Osteocyte (in vitro differentiated cells): ENCODE measurements at regions not wholly inside any gene's neighbourhood (a gene's known extent, or its start where the extent isn't known, plus 50 kb on each side); places are given as distances from the start of the nearest gene placed in this dataset.

Experiments used
- DNase-seq: peaks from one replicate; pipeline ENCODE4 v3.0.0; 2021; ENCODE audit warnings: mixed read lengths; ENCODE audit not compliant: unreplicated experiment; ENCODE audit errors: extremely low spot score
- H3K27ac Mint-ChIP-seq: one replicate; pipeline ENCODE4 v1.8.0; 2021; ENCODE audit warnings: mild to moderate bottlenecking, mixed read lengths; ENCODE audit not compliant: unreplicated experiment
- H3K27me3 Mint-ChIP-seq: one replicate; pipeline ENCODE4 v1.8.0; 2021; ENCODE audit warnings: mixed read lengths; ENCODE audit not compliant: unreplicated experiment
- H3K36me3 Mint-ChIP-seq: one replicate; pipeline ENCODE4 v1.8.0; 2021; ENCODE audit warnings: mixed read lengths; ENCODE audit not compliant: unreplicated experiment
- H3K4me1 Mint-ChIP-seq: one replicate; pipeline ENCODE4 v1.8.0; 2021; ENCODE audit warnings: mixed read lengths; ENCODE audit not compliant: unreplicated experiment
- H3K4me3 Mint-ChIP-seq: one replicate; pipeline ENCODE4 v1.8.0; 2021; ENCODE audit warnings: mild to moderate bottlenecking, moderate library complexity, mixed read lengths; ENCODE audit not compliant: unreplicated experiment
- H3K9me3 Mint-ChIP-seq: one replicate; pipeline ENCODE4 v1.8.0; 2021; ENCODE audit warnings: mixed read lengths; ENCODE audit not compliant: unreplicated experiment
- TF ChIP-seq, protein P1 (sequence below): fragments of 200-600 bp; sonication (generic); IDR thresholded peaks from 2 replicates; pipeline ENCODE4 v1.5.0; 2021; ENCODE audit warnings: antibody characterized with exemption, mild to moderate bottlenecking, moderate library complexity

- peaks cover 5% of the 10 kb centered on the region for H3K9me3 Mint-ChIP-seq
- no peaks in the 10 kb centered on the region for H3K36me3 Mint-ChIP-seq
- no peak for DNase-seq
- no peaks in the 10 kb centered on the region for H3K27me3 Mint-ChIP-seq
- no peak overlapping the region for H3K4me3 Mint-ChIP-seq
- no peak overlapping the region for H3K27ac Mint-ChIP-seq
- peaks cover 21% of the 10 kb centered on the region for H3K4me1 Mint-ChIP-seq
- TF ChIP-seq, protein P1, sequence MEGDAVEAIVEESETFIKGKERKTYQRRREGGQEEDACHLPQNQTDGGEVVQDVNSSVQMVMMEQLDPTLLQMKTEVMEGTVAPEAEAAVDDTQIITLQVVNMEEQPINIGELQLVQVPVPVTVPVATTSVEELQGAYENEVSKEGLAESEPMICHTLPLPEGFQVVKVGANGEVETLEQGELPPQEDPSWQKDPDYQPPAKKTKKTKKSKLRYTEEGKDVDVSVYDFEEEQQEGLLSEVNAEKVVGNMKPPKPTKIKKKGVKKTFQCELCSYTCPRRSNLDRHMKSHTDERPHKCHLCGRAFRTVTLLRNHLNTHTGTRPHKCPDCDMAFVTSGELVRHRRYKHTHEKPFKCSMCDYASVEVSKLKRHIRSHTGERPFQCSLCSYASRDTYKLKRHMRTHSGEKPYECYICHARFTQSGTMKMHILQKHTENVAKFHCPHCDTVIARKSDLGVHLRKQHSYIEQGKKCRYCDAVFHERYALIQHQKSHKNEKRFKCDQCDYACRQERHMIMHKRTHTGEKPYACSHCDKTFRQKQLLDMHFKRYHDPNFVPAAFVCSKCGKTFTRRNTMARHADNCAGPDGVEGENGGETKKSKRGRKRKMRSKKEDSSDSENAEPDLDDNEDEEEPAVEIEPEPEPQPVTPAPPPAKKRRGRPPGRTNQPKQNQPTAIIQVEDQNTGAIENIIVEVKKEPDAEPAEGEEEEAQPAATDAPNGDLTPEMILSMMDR, result no peak
Observed at GRCh38 chr11:33616552-33616951, 84.1 kb downstream of the C11orf91 start.

- H3K27me3 Mint-ChIP-seq, result no peaks in the 10 kb centered on the region
- no peaks in the 10 kb centered on the region for H3K36me3 Mint-ChIP-seq
- H3K9me3 Mint-ChIP-seq, result peaks cover 5% of the 10 kb centered on the region
- TF ChIP-seq, protein P1, result no peak
- peaks cover 13% of the 10 kb centered on the region for H3K4me1 Mint-ChIP-seq
- DNase-seq, result no peak
- no peak overlapping the region for H3K4me3 Mint-ChIP-seq
- no peak overlapping the region for H3K27ac Mint-ChIP-seq
Observed at GRCh38 chr11:33615751-33616150, 84.9 kb downstream of the C11orf91 start.

DNA sequence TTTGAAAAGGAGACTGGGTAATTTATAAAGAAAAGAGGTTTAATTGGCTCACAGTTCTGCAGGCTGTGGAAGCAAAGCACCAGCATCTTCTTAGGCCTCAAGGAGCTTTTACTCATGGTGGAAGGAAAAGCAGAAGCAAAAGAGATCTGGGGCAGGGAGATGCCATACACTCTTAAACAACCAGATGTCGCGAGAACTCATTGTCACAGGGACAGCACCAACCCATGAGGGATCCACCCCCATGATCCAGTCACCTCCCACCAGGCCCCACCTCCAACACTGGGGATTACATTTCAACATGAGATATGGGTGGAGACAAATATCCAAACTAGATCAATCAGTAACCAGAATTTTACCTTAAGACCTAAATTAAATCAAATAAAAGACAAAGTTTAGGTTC is 87.2 kb downstream of the C11orf91 start:
- H3K27me3 Mint-ChIP-seq, result no peaks in the 10 kb centered on the region
- DNase-seq, result no peak
- H3K36me3 Mint-ChIP-seq, result no peaks in the 10 kb centered on the region
- H3K4me3 Mint-ChIP-seq, result no peak overlapping the region
- H3K9me3 Mint-ChIP-seq, result peaks cover 5% of the 10 kb centered on the region
- peaks cover 8% of the 10 kb centered on the region for H3K4me1 Mint-ChIP-seq
- no peak overlapping the region for H3K27ac Mint-ChIP-seq
- TF ChIP-seq, protein P1, result no peak

- TF ChIP-seq, protein P1, result no peak
- H3K36me3 Mint-ChIP-seq, result no peaks in the 10 kb centered on the region
- no peaks in the 10 kb centered on the region for H3K4me1 Mint-ChIP-seq
- H3K4me3 Mint-ChIP-seq, result no peak overlapping the region
- peaks cover 5% of the 10 kb centered on the region for H3K9me3 Mint-ChIP-seq
- no peaks in the 10 kb centered on the region for H3K27me3 Mint-ChIP-seq
- DNase-seq, result no peak
- H3K27ac Mint-ChIP-seq, result no peak overlapping the region
Observed at GRCh38 chr11:33610903-33611302, 89.7 kb downstream of the C11orf91 start.

- Mint-ChIP-seq H3K27me3 (no peaks in the 10 kb centered on the region), H3K9me3 (peaks cover 5% of the 10 kb centered on the region), H3K36me3 (no peaks in the 10 kb centered on the region), H3K27ac (no peak overlapping the region), H3K4me1 (no peaks in the 10 kb centered on the region), H3K4me3 (no peak overlapping the region)
- no peak for DNase-seq
- TF ChIP-seq, protein P1, result no peak
Observed at GRCh38 chr11:33608386-33608785, 92.2 kb downstream of the C11orf91 start.
